K562 (cell line): ENCODE measurements at regions not wholly inside any gene's neighbourhood (a gene's known extent, or its start where the extent isn't known, plus 50 kb on each side); places are given as distances from the start of the nearest gene placed in this dataset.

ENCODE experiments used
- POLR2G ChIP-seq: fragments of 200-400 bp; formaldehyde crosslinking; IDR thresholded peaks from 2 replicates; pipeline ENCODE4 v1.6.1; 2017; ENCODE audit warnings: low read depth, mild to moderate bottlenecking, antibody characterized with exemption, low read length, moderate library complexity
- RFX7 ChIP-seq: fragments of 250-450 bp; sonication (Bioruptor Pico); IDR thresholded peaks from 2 replicates; pipeline ENCODE4 v1.5.1; 2021; ENCODE audit warnings: mild to moderate bottlenecking
- TF ChIP-seq, protein P1 (sequence below), 3 experiments: fragments of 200-800 bp in 1 of 3; fragments of 250-450 bp in 1 of 3; fragments of 450-650 bp in 1 of 3; sonication (Bioruptor Pico) in 1 of 3; sonication (Bioruptor generic) in 1 of 3; formaldehyde crosslinking in 1 of 3; IDR thresholded peaks; 2 replicates each; pipeline versions ENCODE4 v1.6.1 to v1.8.0; 2016 to 2022; ENCODE audit warnings: mild to moderate bottlenecking in 2 of 3, missing genetic modification characterization in 2 of 3, missing compliant biosample characterization in 1 of 3, moderate library complexity in 1 of 3
- TF ChIP-seq, protein P2 (sequence below), 3 experiments: IDR thresholded peaks in 2 of 3; conservative IDR thresholded peaks in 1 of 3; 2 replicates each; pipeline ENCODE4 v1.5.1; 2011 to 2012; ENCODE audit warnings: low read length in 3 of 3, mild to moderate bottlenecking in 3 of 3, control low read depth in 2 of 3, improper control_type of control experiment in 1 of 3, inconsistent platforms in 1 of 3, low read depth in 1 of 3, mixed read lengths in 1 of 3, moderate library complexity in 1 of 3; ENCODE audit not compliant: insufficient read depth in 2 of 3
- TF ChIP-seq, protein P3 (sequence below), 2 experiments: IDR thresholded peaks in 1 of 2; conservative IDR thresholded peaks in 1 of 2; 2 replicates each; pipeline ENCODE4 v1.6.1; 2016; ENCODE audit warnings: low read depth in 2 of 2, mild to moderate bottlenecking in 1 of 2, missing compliant biosample characterization in 1 of 2, missing genetic modification characterization in 1 of 2, moderate library complexity in 1 of 2

DNA sequence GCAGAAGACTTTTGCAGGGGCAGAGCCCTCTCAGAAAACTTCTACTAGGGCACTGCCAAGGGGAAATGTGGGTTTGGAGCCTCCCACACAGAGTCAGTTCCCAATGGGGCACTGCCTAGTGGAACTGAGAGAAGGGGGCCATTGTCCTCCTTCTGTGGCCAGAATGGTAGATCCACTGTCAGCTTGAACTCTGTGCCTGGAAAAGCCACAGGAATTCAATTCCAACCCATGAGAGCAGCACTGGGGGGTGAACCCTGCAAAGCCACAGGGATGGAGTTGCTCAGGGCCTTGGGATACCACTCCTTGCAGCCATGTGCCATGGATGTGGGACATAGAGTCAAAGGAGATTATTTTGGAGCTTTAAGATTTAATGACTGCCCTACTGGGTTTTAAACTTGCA lies 262.2 kb upstream of the SEMA3C start (continued):
- TF ChIP-seq, protein P1, sequence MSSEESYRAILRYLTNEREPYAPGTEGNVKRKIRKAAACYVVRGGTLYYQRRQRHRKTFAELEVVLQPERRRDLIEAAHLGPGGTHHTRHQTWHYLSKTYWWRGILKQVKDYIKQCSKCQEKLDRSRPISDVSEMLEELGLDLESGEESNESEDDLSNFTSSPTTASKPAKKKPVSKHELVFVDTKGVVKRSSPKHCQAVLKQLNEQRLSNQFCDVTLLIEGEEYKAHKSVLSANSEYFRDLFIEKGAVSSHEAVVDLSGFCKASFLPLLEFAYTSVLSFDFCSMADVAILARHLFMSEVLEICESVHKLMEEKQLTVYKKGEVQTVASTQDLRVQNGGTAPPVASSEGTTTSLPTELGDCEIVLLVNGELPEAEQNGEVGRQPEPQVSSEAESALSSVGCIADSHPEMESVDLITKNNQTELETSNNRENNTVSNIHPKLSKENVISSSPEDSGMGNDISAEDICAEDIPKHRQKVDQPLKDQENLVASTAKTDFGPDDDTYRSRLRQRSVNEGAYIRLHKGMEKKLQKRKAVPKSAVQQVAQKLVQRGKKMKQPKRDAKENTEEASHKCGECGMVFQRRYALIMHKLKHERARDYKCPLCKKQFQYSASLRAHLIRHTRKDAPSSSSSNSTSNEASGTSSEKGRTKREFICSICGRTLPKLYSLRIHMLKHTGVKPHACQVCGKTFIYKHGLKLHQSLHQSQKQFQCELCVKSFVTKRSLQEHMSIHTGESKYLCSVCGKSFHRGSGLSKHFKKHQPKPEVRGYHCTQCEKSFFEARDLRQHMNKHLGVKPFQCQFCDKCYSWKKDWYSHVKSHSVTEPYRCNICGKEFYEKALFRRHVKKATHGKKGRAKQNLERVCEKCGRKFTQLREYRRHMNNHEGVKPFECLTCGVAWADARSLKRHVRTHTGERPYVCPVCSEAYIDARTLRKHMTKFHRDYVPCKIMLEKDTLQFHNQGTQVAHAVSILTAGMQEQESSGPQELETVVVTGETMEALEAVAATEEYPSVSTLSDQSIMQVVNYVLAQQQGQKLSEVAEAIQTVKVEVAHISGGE (CRISPR knock-in tag; IDR thresholded peaks at IDR 0.05) = no peak
- TF ChIP-seq RFX7 (no peak), POLR2G (no peak)
- TF ChIP-seq, protein P2, sequence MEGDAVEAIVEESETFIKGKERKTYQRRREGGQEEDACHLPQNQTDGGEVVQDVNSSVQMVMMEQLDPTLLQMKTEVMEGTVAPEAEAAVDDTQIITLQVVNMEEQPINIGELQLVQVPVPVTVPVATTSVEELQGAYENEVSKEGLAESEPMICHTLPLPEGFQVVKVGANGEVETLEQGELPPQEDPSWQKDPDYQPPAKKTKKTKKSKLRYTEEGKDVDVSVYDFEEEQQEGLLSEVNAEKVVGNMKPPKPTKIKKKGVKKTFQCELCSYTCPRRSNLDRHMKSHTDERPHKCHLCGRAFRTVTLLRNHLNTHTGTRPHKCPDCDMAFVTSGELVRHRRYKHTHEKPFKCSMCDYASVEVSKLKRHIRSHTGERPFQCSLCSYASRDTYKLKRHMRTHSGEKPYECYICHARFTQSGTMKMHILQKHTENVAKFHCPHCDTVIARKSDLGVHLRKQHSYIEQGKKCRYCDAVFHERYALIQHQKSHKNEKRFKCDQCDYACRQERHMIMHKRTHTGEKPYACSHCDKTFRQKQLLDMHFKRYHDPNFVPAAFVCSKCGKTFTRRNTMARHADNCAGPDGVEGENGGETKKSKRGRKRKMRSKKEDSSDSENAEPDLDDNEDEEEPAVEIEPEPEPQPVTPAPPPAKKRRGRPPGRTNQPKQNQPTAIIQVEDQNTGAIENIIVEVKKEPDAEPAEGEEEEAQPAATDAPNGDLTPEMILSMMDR (IDR thresholded peaks at IDR 0.05 in 2 of 3, conservative IDR thresholded peaks at IDR 0.05 in 1 of 3; ENCODE audit: insufficient read depth in 2 of 3, low read depth in 1 of 3, low read length in 3 of 3) = no peak
- TF ChIP-seq, protein P3, sequence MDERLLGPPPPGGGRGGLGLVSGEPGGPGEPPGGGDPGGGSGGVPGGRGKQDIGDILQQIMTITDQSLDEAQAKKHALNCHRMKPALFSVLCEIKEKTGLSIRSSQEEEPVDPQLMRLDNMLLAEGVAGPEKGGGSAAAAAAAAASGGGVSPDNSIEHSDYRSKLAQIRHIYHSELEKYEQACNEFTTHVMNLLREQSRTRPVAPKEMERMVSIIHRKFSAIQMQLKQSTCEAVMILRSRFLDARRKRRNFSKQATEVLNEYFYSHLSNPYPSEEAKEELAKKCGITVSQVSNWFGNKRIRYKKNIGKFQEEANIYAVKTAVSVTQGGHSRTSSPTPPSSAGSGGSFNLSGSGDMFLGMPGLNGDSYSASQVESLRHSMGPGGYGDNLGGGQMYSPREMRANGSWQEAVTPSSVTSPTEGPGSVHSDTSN (CRISPR knock-in tag; IDR thresholded peaks at IDR 0.05; ENCODE audit: low read depth) = no peak
- TF ChIP-seq, protein P3 (tag; conservative IDR thresholded peaks at IDR 0.05; ENCODE audit: low read depth) = no peak
